Naive thymus-derived CD8-positive, alpha-beta T cell (primary cell): ENCODE measurements at regions not wholly inside any gene's neighbourhood (a gene's known extent, or its start where the extent isn't known, plus 50 kb on each side); places are given as distances from the start of the nearest gene placed in this dataset.

Experiments
- ATAC-seq, 2 donors: fragments of 150-1000 bp; cut with Tn5 transposase in 1 of 2; sonication (Bioruptor Pico), chemical (Tn5 transposase) in 1 of 2; 1 replicate in 1 of 2; 2 replicates in 1 of 2; pipeline ENCODE4 v1.10.0; 2021; ENCODE audit warnings: mild to moderate bottlenecking in 2 of 2, moderate library complexity in 2 of 2
- POLR2A ChIA-PET: fragments of 350-600 bp; sonication (Branson Sonifier 250); formaldehyde crosslinking; loops from one replicate; lab custom pipeline; 2021; ENCODE audit warnings: antibody characterized with exemption; lab: Charles Lee
- DNase-seq, 10 donors: peaks; one replicate each; pipeline versions ENCODE4 v3.0.0 to v3.0.0-alpha.2; 2020 to 2022
- H3K27ac Mint-ChIP-seq, 10 donors: one replicate each; pipeline ENCODE4 v1.8.0; 2020 to 2022; ENCODE audit warnings: mild to moderate bottlenecking in 10 of 10, mixed read lengths in 10 of 10, moderate library complexity in 4 of 10, inconsistent platforms in 1 of 10
- H3K27me3 Mint-ChIP-seq, 5 donors: one replicate each; pipeline ENCODE4 v1.8.0; 2021 to 2022; ENCODE audit warnings: mixed read lengths in 5 of 5
- H3K36me3 Mint-ChIP-seq, 3 donors: one replicate each; pipeline ENCODE4 v1.8.0; 2020 to 2022; ENCODE audit warnings: mixed read lengths in 3 of 3, mild to moderate bottlenecking in 2 of 3, inconsistent platforms in 1 of 3
- H3K4me1 Mint-ChIP-seq, 4 donors: one replicate each; pipeline ENCODE4 v1.8.0; 2021 to 2022; ENCODE audit warnings: mixed read lengths in 4 of 4
- H3K4me3 Mint-ChIP-seq, 10 donors: one replicate each; pipeline ENCODE4 v1.8.0; 2020 to 2022; ENCODE audit warnings: mild to moderate bottlenecking in 10 of 10, mixed read lengths in 10 of 10, moderate library complexity in 6 of 10, inconsistent platforms in 1 of 10
- H3K9me3 Mint-ChIP-seq, 9 donors: one replicate each; pipeline ENCODE4 v1.8.0; 2020 to 2022; ENCODE audit warnings: mixed read lengths in 9 of 9, mild to moderate bottlenecking in 3 of 9, inconsistent platforms in 1 of 9, moderate library complexity in 1 of 9

DNA sequence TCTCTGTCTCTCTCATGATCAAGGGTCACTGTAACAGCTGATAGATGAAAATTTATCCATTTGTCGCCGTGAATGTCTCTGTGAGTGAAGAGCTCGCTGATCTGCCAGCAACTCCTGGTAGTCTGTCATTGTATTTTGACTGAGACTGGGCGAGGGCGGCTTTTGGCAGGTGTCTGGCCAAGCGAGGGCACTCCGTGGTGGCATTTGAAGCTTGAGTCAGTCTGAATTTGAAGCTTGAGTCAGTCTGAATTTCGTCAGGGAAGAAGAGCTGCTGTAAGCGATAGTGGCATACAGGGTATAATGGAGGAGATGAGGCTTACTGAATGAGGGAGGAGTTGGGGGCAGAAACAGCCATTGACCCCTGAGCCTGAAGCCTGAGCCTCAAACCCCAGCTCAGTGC is 56.8 kb upstream of the FAM181A start:
- Mint-ChIP-seq H3K27me3 (peaks cover 14 to 59% (median 20%) of the 10 kb centered on the region in 5 donors), H3K4me3 (no peak overlapping the region), H3K9me3 (peaks cover 0 to 13% (median 3%) of the 10 kb centered on the region in 9 donors), H3K4me1 (no peaks in the 10 kb centered on the region), H3K27ac (no peak overlapping the region), H3K36me3 (no peaks in the 10 kb centered on the region)
- DNase-seq, result no peak
- POLR2A ChIA-PET, result no interaction called here
- no peak for ATAC-seq

DNA sequence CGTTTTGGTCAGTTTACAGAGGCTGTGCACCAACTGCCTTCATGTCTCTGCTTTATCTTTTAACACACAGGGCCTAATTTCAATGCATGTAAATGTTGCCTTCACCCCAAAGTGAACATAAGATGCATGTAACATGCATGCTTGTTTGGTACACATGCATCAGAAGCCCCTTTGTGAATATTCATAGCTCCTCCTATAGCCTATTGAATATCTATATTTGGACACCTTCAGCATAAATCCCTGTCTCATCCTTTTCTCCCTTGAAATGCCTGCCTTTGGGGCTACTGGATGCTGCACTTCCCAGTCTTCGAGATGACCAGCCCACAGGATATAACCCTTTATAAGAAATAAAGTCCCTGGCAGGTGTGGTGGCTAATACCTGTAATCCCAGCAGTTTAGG is 57.7 kb upstream of the FAM181A start:
- Mint-ChIP-seq H3K4me1 (no peaks in the 10 kb centered on the region), H3K27ac (no peak overlapping the region), H3K9me3 (peaks cover 0 to 12% (median 2%) of the 10 kb centered on the region in 9 donors), H3K4me3 (no peak overlapping the region), H3K27me3 (peaks cover 14 to 57% (median 20%) of the 10 kb centered on the region in 5 donors), H3K36me3 (no peaks in the 10 kb centered on the region)
- ATAC-seq, result no peak
- POLR2A ChIA-PET, result no interaction called here
- DNase-seq, result no peak

DNA sequence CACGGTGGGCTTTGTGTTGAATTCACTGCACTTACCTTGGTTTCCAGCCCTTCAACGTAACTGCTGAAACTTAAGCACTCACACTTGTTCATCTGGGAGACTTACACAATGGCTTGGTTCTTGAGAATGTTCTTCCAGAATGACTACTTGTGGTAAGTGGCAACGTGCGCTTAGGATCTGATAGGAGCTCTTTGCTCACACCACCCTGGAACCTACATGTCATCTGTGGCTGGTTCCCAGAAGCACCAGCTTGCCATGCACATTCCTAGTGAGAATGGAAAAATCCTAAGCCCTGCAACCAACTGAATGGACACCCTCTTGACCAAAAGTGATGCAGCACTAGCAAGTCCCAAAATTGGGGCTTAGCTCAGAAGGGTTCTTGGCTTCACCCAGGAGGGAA is 59.0 kb upstream of the FAM181A start:
- H3K4me1 Mint-ChIP-seq, result no peaks in the 10 kb centered on the region
- POLR2A ChIA-PET, result no interaction called here
- no peak overlapping the region for H3K4me3 Mint-ChIP-seq
- H3K9me3 Mint-ChIP-seq, result peaks cover 0 to 3% (median 0%) of the 10 kb centered on the region in 9 donors
- ATAC-seq (no peak), DNase-seq (no peak)
- no peaks in the 10 kb centered on the region for H3K36me3 Mint-ChIP-seq
- peak overlapping the region in 1 of 10 donors; percentile 9 for H3K27ac Mint-ChIP-seq
- peaks cover 13 to 44% (median 17%) of the 10 kb centered on the region in 5 donors for H3K27me3 Mint-ChIP-seq

DNA sequence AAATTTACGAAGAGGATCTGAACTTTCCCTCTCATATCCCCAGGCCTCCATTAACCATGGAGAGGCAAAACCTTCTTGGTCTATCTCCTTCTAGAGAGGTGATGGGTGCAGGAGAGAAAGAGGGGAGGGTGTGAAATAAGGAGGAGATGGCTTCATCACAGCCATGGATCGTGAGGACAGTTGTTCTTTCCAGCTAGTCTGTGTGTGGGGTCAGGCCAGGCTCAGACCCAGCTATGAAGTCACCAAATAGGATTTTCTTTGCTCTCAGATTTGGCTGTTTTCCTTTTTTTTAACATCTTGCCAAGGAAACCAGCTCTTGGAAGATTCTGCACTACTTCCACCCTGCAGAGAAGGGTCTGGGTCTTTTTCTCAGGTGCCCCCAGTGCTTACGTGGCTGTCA is 64.9 kb upstream of the FAM181A start:
- ATAC-seq, result no peak
- POLR2A ChIA-PET, result no interaction called here
- Mint-ChIP-seq H3K27me3 (peaks cover 5 to 38% (median 18%) of the 10 kb centered on the region in 5 donors), H3K36me3 (no peaks in the 10 kb centered on the region), H3K4me1 (no peaks in the 10 kb centered on the region), H3K4me3 (no peak overlapping the region), H3K9me3 (no peaks in the 10 kb centered on the region), H3K27ac (no peak overlapping the region)
- no peak for DNase-seq

DNA sequence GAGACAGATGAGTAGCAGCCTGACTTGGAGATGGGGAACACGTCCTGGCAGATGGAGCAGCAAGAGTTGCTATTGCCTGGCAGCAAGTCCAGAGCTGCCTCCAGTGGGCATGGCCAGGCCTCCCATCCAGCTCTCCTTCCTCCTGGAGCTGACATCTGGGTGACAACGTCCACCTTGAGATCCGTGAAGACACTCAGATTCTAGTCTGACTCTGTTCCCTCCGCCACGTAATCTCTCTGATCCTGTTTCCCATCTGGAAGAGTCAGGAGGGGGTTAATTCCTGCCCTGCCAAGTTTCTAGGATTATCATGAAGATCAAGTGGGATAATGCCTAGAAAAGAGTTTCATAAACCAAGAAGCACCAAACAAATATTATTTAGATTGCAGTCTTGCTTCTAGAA is 65.3 kb upstream of the FAM181A start:
- POLR2A ChIA-PET, result no interaction called here
- H3K4me1 Mint-ChIP-seq, result no peaks in the 10 kb centered on the region
- no peak for DNase-seq
- H3K27me3 Mint-ChIP-seq, result peaks cover 7 to 41% (median 20%) of the 10 kb centered on the region in 5 donors
- H3K4me3 Mint-ChIP-seq, result no peak overlapping the region
- H3K27ac Mint-ChIP-seq, result no peak overlapping the region
- ATAC-seq, result no peak
- no peaks in the 10 kb centered on the region for H3K36me3 Mint-ChIP-seq
- no peaks in the 10 kb centered on the region for H3K9me3 Mint-ChIP-seq

DNA sequence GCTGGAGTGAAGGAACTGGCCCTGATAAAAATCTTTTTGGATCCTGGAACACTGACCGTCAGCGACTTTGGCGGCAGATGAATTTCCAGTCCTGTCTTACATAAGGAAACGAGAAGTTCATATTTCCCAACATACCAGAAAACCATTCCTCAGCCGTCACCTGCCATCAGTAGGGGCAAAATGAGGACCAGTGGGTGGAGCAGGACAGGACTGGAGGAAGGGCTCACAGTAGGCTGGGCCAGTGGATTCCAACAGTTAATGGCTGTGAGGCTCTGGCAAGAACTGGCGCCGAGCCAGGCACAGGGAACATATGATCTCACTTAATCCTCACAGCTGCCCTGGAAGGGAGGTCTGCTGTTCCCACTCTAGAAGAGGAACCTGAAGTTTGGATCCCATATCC is 67.2 kb upstream of the FAM181A start:
- no peak for DNase-seq
- Mint-ChIP-seq H3K27me3 (peaks cover 4 to 39% (median 22%) of the 10 kb centered on the region in 5 donors), H3K4me3 (no peak overlapping the region), H3K4me1 (no peaks in the 10 kb centered on the region), H3K9me3 (no peaks in the 10 kb centered on the region), H3K36me3 (no peaks in the 10 kb centered on the region), H3K27ac (no peak overlapping the region)
- no peak for ATAC-seq
- POLR2A ChIA-PET, result no interaction called here

DNA sequence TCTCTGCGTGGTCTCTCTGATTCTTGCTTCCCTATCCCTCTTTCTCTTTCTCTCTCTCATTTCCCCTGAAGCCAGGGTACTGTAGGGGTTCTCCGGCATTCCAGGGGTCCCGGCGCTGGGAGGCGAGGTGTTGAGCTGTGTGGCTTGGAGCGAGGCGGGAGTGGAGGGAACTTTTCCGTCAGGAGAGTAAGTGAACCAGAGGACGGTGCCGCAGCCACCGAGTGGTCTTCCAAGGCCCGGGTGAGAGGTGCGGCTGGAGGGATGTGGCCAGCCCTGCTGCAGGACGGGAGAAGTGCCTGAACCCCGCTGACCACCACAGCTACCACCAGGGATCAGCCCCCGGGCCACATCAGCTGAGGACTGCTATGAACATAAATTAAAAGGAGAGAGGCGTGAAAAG is 68.2 kb upstream of the FAM181A start:
- Mint-ChIP-seq H3K4me1 (no peaks in the 10 kb centered on the region), H3K27ac (no peak overlapping the region), H3K27me3 (peaks cover 4 to 45% (median 23%) of the 10 kb centered on the region in 5 donors), H3K4me3 (no peak overlapping the region), H3K36me3 (no peaks in the 10 kb centered on the region), H3K9me3 (no peaks in the 10 kb centered on the region)
- POLR2A ChIA-PET, result no interaction called here
- no peak for ATAC-seq
- DNase-seq, result no peak

DNA sequence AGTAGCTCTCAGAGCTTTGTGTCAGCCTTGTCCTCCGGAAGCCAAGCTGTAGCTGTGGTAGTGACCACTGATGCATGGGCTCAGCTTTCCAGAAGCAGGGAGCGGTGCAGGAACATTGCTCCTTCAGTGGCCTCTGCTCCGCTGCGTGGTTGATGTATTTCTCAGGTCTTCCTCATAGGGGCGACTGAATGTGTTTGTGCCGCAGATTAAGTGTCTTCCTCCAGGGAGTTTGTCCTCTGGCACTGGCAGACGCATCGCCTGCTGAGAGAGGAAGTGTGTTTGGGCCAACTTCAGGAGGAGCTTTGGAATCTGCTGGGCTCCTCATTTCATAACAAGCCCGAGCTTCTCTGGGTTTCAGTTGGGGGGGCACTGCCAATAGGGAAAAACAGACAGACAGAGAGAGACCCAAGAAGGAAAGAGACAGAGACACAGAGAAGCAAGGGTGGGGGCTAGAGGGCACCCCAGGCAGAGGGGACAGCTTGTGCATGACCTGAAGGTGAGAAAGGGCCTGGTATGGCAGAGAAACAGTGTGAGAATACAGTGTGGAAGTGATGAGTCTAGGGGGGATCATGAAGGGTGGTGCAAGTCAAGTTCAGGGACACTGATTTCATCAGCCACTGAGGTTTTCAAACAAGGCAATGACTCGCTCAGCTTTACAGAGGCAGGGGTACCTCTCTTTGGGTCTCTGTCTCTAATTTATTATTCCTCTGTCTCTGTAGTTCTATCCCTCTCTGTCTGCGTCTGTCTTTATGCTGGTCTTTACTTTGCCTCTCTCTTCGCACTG is 69.4 kb upstream of the PRIMA1 start:
- Mint-ChIP-seq H3K27me3 (peaks cover 4 to 48% (median 27%) of the 10 kb centered on the region in 5 donors), H3K4me1 (no peaks in the 10 kb centered on the region)

DNA sequence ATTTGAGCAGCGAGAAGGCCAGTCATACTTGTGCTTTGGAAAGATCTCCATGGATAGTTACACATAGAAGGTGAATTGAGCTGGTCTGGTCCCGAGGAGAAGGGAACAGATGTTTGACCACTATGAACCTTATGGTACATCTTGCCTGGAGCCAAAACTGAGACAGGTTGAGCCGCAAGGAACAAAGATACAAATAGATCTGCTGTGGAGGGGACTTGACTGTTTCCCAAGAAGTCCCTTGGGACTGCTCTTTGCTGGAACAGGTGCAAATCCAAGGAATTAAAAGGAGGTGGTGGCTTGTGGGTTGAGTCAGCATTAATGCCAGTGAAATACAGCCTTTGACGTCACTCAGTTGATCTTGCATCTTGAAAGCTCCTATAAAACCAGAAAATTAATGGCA is 68.8 kb upstream of the PRIMA1 start:
- ATAC-seq (no peak), DNase-seq (no peak)
- Mint-ChIP-seq H3K9me3 (no peaks in the 10 kb centered on the region), H3K27me3 (peaks cover 4 to 54% (median 28%) of the 10 kb centered on the region in 5 donors), H3K27ac (no peak overlapping the region), H3K4me3 (no peak overlapping the region), H3K4me1 (no peaks in the 10 kb centered on the region), H3K36me3 (no peaks in the 10 kb centered on the region)
- POLR2A ChIA-PET, result no interaction called here

More for the DNA sequence above, 69.4 kb upstream of the PRIMA1 start:
- Mint-ChIP-seq H3K4me3 (no peak overlapping the region), H3K27ac (no peak overlapping the region), H3K9me3 (no peaks in the 10 kb centered on the region), H3K36me3 (no peaks in the 10 kb centered on the region)
- DNase-seq, result no peak
- no peak for ATAC-seq
- POLR2A ChIA-PET, result no interaction called here

DNA sequence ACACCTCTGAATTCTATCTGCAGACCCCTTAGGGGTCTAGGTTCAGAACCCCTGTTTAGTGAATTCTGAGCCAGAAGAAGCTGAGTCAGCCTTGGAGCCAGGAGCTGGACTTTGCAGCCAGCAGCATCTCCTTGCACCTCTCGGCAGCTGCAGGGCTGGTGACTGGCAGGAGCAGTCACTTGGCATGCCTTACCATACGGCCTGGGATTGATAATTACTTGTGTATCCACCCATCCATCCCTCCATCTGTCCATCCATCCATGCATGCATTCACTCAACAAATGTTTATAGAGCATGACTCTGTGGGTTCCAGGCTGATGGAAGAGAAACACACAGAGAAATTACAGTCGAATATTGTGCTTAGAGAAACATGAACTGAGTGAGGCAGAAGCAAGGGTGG is 67.5 kb upstream of the PRIMA1 start:
- POLR2A ChIA-PET, result no interaction called here
- H3K4me1 Mint-ChIP-seq, result no peaks in the 10 kb centered on the region
- H3K4me3 Mint-ChIP-seq, result no peak overlapping the region
- ATAC-seq (no peak), DNase-seq (no peak)
- H3K27ac Mint-ChIP-seq, result no peak overlapping the region
- peaks cover 6 to 66% (median 30%) of the 10 kb centered on the region in 5 donors for H3K27me3 Mint-ChIP-seq
- no peaks in the 10 kb centered on the region for H3K36me3 Mint-ChIP-seq
- peaks cover 0 to 2% (median 0%) of the 10 kb centered on the region in 9 donors for H3K9me3 Mint-ChIP-seq

DNA sequence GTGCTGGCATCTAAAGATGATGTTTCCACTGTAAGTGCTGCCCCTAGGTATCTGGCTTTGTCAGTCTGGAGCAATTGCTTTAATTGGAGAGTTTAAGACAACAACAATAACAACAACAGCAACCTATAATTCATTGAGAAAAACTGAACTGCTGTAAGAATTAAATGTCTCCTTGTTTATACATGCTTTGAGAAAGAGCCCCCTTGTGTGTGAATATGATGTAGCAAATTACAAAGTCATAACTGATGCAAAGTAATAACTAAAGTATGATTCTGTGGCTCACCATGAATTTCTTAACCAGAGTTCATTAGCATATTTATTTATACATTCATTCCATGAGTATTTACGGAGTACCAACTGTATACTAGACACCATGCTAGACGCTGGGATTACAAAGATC is 59.2 kb upstream of the PRIMA1 start:
- Mint-ChIP-seq H3K9me3 (peaks cover 0 to 17% (median 0%) of the 10 kb centered on the region in 9 donors), H3K4me1 (no peaks in the 10 kb centered on the region), H3K36me3 (no peaks in the 10 kb centered on the region), H3K27ac (no peak overlapping the region), H3K27me3 (peaks cover 4 to 43% (median 21%) of the 10 kb centered on the region in 5 donors), H3K4me3 (no peak overlapping the region)
- ATAC-seq (no peak), DNase-seq (no peak)
- POLR2A ChIA-PET, result no interaction called here

DNA sequence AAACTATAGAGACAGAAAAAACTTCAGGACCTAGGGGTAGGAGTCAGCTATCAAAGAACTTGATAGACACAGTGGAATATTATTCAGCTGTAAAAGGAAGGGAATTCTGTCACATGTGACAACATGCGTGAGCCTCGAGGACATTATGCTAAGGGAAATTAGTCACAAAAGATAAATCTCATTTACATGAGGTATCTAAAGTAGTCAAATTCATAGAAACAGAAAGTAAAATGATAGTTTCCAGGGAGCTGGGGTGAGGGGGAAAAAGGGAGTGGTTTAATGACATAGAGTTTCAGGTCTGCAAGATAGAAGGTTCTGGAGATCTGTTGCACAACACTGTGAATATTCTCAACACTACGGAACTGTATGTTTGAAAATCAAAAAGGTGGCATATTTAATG is 50.0 kb upstream of the PRIMA1 start:
- H3K4me1 Mint-ChIP-seq, result no peaks in the 10 kb centered on the region
- peaks cover 10 to 49% (median 21%) of the 10 kb centered on the region in 5 donors for H3K27me3 Mint-ChIP-seq
- DNase-seq (no peak), ATAC-seq (no peak)
- no peak overlapping the region for H3K27ac Mint-ChIP-seq
- POLR2A ChIA-PET, result no interaction called here
- H3K4me3 Mint-ChIP-seq, result no peak overlapping the region
- H3K36me3 Mint-ChIP-seq, result no peaks in the 10 kb centered on the region
- H3K9me3 Mint-ChIP-seq, result peaks cover 0 to 7% (median 0%) of the 10 kb centered on the region in 9 donors
